Femur (tissue), 1 donor: ENCODE measurements at regions not wholly inside any gene's neighbourhood (a gene's known extent, or its start where the extent isn't known, plus 50 kb on each side); places are given as distances from the start of the nearest gene placed in this dataset.
"Not testable (repeated sequence)": the region's sequence is repeated elsewhere in the genome, so short reads cannot be mapped to it uniquely, and the experiment has no call there.

Source experiments
- DNase-seq: peaks from one replicate; pipeline ENCODE4 v3.0.0-alpha.2; 2017

- DNase-seq = not testable (repeated sequence)
Measured at GRCh38 chr13:112286733-112287132, 89.4 kb upstream of the SPACA7 start.

GRCh38 chr13:112320303-112320702 is 55.9 kb upstream of the SPACA7 start:
- DNase-seq = no peak

DNA sequence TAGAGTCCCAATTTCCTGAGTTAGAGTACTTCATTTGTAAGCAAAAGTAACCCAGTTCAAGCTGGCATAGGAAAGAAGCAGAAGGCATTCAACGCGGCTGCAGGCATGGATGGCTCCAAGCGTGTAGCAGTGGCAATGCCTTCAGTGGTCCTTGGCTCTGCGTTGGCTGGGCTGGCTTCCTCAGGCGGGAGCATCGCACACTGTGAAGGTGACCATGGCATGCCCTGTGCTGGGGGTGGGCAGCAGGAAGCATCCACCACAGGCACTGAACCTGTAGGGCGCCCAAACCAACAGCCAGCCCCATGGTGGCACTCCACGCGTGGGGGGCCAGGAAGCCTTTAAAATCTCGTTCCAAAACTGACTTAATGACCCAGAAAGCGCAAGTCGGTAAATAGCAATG is 53.6 kb upstream of the SPACA7 start:
- no peak for DNase-seq

- DNase-seq = no peak
Measured at GRCh38 chr13:112324116-112324515, 52.0 kb upstream of the SPACA7 start.

DNA sequence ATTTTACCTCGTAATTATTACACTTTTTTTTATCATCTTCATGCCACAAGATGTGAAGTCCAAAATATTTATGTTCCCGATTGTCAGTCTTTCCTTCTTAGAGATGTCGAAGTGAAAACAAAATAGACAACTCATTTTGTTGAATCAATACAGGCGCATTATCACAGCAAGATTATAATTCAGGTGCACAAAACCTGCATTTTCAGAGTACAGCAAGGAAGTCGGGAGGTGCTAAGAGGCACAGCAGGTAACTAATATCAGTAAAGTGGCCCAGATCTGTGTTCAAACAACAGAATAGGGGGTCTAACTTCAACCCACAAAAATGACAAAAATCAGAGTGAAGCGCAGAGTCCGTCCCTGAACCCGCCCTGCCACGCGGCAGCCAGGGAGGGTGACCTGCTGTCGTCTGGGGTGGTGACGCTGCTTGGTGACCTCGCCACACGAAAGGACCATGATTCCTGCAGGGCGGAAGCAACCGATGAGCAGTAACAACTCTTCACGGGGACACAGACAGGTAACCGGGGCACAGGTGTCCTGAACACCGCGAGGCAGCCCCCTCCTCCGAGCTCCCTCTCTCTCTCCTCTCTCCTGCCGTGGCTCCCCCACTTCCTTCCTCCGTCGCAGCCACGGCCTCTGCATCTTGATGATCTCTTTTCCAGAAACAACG is 50.9 kb upstream of the SPACA7 start:
- DNase-seq = no peak

DNA sequence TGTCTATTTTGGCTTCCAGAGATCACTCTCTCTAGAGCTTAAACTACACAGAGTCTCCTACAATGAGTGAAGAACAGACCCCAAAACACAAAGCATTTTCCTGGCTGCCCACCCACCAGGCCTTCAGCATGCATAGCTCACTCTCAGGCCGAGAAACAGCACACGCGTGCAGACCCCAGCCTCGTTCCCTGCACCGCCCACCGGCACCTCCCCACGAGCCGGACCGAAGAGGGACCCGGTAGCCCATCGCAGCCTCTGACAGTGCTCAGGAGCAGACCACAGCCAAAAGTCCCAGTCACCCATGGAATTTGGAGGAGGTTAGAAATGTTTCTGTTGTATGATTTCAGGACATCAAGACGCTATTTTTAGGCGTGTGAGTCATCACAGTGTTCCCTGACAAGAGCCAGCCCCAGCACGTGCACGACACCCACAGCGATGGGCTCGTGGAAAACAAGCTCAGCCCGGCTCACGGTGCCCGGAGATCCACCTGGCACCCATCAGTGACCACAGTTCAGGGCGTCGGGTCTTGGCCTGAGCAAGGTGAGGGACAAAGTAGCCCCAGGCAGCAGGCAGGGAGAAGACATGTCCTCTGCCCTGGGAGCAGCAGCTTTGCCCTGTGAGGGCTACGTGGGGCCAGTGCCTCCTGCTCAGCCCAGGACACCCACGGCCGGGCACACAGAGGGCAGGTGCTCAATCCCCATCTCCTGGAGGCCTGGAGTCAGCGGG is 50.1 kb upstream of the SPACA7 start:
- DNase-seq = no peak
